Motor neuron (in vitro differentiated cells): ENCODE measurements at regions not wholly inside any gene's neighbourhood (a gene's known extent, or its start where the extent isn't known, plus 50 kb on each side); places are given as distances from the start of the nearest gene placed in this dataset.
A peak's percentile ranks its signal among the peaks of the same experiment; 100 is the strongest.

Source experiments
- ATAC-seq, 8 experiments: fragments of 200-7000 bp; cut with Tn5 transposase; replicated peaks in 6 of 8; 2 replicates each; pipeline ENCODE4 v1.8.0; 2021; ENCODE audit warnings: mild to moderate bottlenecking in 8 of 8, moderate library complexity in 8 of 8
- H3K27ac ChIP-seq, 2 donors: fragments of 250-450 bp; sonication (Bioruptor Pico); 2 replicates each; pipeline ENCODE4 v1.9.0; 2021; ENCODE audit warnings: antibody characterized with exemption in 2 of 2, mild to moderate bottlenecking in 2 of 2, moderate library complexity in 1 of 2
- H3K4me1 ChIP-seq, 2 donors: fragments of 250-450 bp; sonication (Bioruptor Pico); replicated peaks in 1 of 2; 2 replicates each; pipeline ENCODE4 v1.6.1; 2021; ENCODE audit warnings: antibody characterized with exemption in 2 of 2, mild to moderate bottlenecking in 2 of 2, moderate library complexity in 1 of 2
- H3K4me3 ChIP-seq, 5 donors: fragments of 250-450 bp; sonication (Bioruptor Pico); 2 replicates each; pipeline ENCODE4 v1.9.0; 2021; ENCODE audit warnings: antibody characterized with exemption in 5 of 5, mild to moderate bottlenecking in 5 of 5, moderate library complexity in 4 of 5
- WGBS, 10 experiments: fragments of 450-650 bp; shearing (Covaris generic); methylation state at CpG; one replicate each; pipeline ENCODE4 v1.0.0; 2022; 5-methylcytosine and 5-hydroxymethylcytosine counted together
- in situ Hi-C, 9 experiments: fragments of 400-800 bp; cut with MboI; loops; one replicate each; pipeline ENCODE4 v1.15.0; 2021; ENCODE audit warnings: low sequenced_read_pairs in 9 of 9, low pct_unique_long_range_greater_than_20kb in 2 of 9; ENCODE audit not compliant: unreplicated experiment in 9 of 9

DNA sequence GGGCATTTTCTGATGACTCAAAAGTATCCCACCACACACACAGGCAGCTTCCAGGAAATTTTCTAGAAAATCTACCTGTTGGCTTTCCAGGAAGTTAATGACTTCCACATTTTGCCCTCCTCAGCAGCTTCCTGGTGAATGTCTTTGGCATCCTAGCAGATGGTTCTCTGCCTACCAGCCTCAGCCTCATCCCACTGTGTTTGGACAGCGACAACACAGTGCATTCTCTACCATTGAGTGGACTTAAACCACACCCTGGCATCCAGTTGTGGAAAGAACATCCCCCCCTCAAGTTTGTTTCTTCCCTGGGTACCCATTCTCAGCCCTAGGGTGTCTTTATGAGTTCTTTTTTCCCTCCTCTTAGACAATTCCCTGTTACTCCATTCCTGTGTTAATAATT lies 50.8 kb upstream of the GADL1 start:
- H3K4me3 ChIP-seq = no peak overlapping the region
- WGBS, 10 experiments = 60 to 100% (median 100%) methylated on average over 1 of the region's 1 CpG; no CpG with 5 or more reads in 5 of the 10 experiments
- peaks cover 0 to 7% of the 10 kb centered on the region in 2 donors for H3K4me1 ChIP-seq
- no peak overlapping the region for H3K27ac ChIP-seq
- no peak for ATAC-seq
- in situ Hi-C loops = loop anchor here in 1 of 9 experiments (25.0 kb wide), 1 partner anchor 167 kb away; no protein-coding TSS in a partner anchor

DNA sequence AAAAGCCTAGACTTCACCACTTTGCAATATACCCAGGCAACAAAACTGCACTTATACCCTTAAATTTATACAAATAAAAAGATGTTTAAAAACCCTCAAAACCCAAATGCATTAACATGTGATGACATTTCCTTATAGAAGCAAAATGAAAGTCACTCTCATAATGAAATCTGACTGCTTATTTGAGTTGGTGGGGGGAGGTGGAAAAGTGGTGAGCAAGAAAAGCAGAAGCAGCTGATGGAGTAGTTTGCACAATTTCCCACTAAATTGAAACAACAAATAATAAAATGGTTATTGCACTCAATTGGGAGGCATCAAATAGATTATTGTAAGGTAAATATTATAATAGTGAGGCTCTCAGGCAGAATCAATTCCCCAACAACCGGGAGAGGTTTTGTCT lies 54.0 kb upstream of the GADL1 start:
- Histone ChIP-seq H3K4me1 (peaks cover 0 to 2% of the 10 kb centered on the region in 2 donors), H3K4me3 (no peak overlapping the region), H3K27ac (no peak overlapping the region)
- in situ Hi-C loops = loop anchor here in 1 of 9 experiments (25.0 kb wide), 1 partner anchor 164 kb away; no protein-coding TSS in a partner anchor
- WGBS, 10 experiments = 0 to 86% (median 40%) methylated on average over 1 of the region's 1 CpG; no CpG with 5 or more reads in 1 of the 10 experiments
- no peak for ATAC-seq

DNA sequence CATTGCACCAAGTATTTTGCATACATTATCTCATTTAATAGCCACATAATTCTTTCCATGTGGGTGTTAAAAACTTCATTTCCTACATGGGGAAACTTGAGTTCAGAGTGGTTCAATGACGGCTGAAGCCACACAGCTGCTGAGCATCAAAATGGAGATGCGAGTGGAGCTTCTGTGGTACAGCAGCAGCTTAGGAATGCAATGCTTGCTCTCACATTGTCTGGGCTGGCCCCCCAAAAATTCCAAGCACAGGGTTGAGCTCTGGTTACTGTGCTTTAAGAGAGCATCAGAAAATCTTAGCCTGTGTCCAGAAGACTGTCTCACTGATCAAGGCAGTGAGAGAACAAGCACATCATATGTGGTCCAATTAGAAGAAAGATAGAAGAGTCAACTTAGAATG lies 57.4 kb upstream of the GADL1 start:
- 60 to 100% (median 83%) methylated on average over 1 to 2 of the region's 2 CpGs; no CpG with 5 or more reads in 7 of the 10 experiments for WGBS, 10 experiments
- ATAC-seq = no peak
- no peak overlapping the region for H3K27ac ChIP-seq
- in situ Hi-C loops = no loop called here
- no peak overlapping the region for H3K4me3 ChIP-seq
- peaks cover 0 to 2% of the 10 kb centered on the region in 2 donors for H3K4me1 ChIP-seq

DNA sequence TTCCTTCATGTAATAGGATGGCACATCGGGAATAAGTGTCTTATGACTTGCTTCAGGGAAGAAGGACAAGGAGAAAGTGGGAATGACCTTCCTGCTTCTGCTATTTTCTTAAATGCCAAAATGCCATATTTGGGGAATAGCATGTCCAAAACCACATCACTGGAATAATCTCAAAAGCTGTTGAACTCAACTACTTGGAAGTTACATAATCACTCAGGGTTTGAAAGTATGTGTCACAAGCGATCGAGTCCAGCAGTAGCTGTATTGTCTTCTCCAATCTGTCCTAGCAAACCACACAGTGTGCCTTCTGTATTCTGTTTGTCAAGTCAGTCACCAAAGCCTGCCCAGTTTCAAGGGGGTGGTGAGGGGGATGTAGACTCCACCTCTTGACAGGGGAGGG lies 58.3 kb upstream of the GADL1 start:
- Histone ChIP-seq H3K27ac (no peak overlapping the region), H3K4me1 (peaks cover 0 to 2% of the 10 kb centered on the region in 2 donors), H3K4me3 (no peak overlapping the region)
- ATAC-seq = no peak
- in situ Hi-C loops = no loop called here
- WGBS, 10 experiments = 43 to 100% (median 90%) methylated on average over 1 to 3 of the region's 3 CpGs; no CpG with 5 or more reads in 1 of the 10 experiments

DNA sequence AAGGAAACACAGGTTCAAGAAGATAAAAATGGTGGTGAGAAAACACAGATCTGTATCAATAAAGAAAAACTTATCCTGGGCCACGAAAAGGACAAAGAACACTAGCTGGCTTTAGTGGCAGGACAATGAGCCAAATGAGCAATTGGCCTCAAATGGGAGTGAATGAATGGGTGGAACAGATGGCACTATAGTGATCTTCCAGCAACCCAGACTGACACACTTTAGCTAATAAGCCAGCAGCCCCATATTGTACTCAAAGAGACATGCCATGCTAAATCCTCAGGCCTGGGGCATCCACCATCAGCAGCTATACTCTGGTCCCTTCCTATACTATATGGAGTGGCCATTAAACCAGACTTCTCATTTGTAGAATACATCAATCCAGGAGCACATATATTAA lies 60.0 kb upstream of the GADL1 start:
- Histone ChIP-seq H3K4me1 (no peaks in the 10 kb centered on the region), H3K4me3 (no peak overlapping the region), H3K27ac (no peak overlapping the region)
- in situ Hi-C loops = no loop called here
- ATAC-seq = peak in 4 of 8 experiments; percentile 38 to 52 (median 42)
- 0 to 100% (median 40%) methylated on average over 1 of the region's 1 CpG; no CpG with 5 or more reads in 3 of the 10 experiments for WGBS, 10 experiments

DNA sequence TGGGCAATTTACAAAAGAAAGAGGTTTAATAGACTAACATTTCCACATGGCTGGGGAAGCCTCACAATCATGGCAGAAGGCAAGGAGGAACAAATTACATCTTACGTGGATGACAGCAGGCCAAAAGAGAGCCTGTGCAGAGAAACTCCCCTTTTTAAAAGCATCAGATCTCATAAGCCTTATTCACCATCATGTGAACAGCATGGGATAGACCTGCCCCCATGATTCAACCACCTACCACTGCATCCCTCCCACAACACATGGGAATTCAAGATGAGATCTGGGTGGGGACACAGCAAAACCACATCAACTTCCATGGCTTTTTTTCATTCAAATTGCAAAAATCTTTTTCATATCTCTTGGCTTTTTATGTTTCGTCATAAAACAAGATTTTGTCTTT lies 67.6 kb upstream of the GADL1 start:
- Histone ChIP-seq H3K27ac (no peak overlapping the region), H3K4me1 (no peaks in the 10 kb centered on the region), H3K4me3 (no peak overlapping the region)
- in situ Hi-C loops = no loop called here
- 57 to 100% (median 86%) methylated on average over 1 to 2 of the region's 2 CpGs; no CpG with 5 or more reads in 1 of the 10 experiments for WGBS, 10 experiments
- peak in 2 of 8 experiments; percentile 23 to 67 for ATAC-seq

DNA sequence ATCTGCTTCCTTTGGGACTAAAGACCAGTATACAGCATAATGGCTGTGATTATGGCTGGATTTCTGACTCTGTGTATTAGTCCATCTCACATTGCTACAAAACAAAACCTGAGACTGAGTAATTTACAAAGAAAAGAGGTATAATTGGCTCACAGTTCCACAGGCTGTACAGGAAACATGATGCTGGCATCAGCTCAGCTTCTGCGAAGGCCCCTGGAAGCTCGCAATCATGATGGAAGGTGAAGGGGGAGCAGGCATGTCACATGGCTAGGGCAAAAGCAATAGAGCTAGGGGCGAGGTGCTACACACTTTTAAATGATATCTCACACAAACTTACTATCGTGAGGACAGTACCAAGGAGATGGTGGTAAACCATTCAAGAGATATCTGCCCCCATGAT lies 68.0 kb upstream of the GADL1 start:
- no peak overlapping the region for H3K27ac ChIP-seq
- 63 to 100% (median 95%) methylated on average over 1 to 4 of the region's 4 CpGs; no CpG with 5 or more reads in 2 of the 10 experiments for WGBS, 10 experiments
- H3K4me1 ChIP-seq = no peaks in the 10 kb centered on the region
- H3K4me3 ChIP-seq = no peak overlapping the region
- no peak for ATAC-seq
- in situ Hi-C loops = no loop called here

DNA sequence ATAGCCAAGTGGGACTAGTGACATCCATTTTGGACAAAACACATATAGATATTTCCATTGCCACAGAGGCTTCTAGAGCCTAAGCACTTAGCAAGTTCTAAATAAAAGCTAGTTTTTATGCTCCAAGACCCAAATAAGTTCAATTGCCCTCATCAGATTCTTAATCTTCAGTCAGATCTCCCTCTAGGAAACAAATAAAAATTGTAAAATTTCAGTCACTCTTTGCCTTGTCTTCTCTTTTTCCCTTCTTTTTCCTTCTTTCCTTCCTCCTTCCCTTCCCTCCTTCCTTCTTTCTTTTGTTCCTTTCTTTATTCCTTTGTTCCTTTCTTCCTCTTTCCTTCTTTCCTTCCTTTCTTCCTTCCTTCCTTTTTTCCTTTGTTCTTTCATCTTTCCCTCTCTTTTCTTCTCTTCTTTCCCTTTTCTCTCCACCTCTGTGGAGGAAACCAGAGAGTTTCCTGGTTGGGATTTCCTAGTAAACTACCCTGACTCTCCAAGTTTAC lies 68.8 kb upstream of the GADL1 start:
- H3K4me1 ChIP-seq = no peaks in the 10 kb centered on the region
- no peak overlapping the region for H3K27ac ChIP-seq
- H3K4me3 ChIP-seq = no peak overlapping the region
- in situ Hi-C loops = no loop called here
- ATAC-seq = no peak

DNA sequence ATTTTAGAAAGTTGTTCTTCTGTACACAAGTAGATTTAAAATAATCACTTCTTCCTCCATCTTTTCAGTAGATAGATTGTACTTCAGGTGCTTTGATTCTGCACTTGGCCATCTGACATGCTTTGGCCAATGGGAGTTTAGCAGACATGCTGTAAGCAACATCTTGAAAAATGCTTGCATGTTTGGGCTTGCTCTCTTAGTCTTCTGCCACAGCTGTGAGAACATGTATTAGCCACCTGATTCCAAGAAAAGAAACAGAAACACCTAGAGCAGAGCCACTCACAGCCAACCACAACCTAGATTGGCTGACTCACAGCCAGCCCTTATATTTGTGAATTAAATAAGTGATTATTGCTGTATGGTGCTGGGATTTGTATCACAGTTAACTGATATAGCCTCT lies 70.2 kb upstream of the GADL1 start:
- in situ Hi-C loops = no loop called here
- peak in 1 of 8 experiments; percentile 57 for ATAC-seq
- Histone ChIP-seq H3K4me3 (no peak overlapping the region), H3K27ac (no peak overlapping the region), H3K4me1 (no peaks in the 10 kb centered on the region)

DNA sequence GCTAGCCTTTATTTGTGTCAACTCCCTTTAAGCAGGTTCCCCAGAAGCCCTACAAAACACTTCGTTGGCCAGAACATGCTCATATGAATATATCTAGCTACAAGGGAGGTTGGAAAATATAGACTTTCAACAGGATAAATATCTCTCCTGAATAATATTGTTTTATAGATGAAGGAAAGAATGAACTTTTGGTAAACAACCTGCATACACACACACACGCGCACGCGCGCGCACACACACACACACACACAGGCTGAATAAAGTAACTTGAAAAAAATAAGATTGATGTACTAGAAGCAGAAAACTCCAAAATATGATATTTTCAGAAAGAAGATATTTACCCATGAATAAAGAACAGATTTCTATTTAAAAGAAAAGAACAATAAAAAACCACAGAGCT lies 72.4 kb upstream of the GADL1 start:
- WGBS, 10 experiments = 50 to 98% (median 90%) methylated on average over 1 to 7 of the region's 7 CpGs
- in situ Hi-C loops = no loop called here

DNA sequence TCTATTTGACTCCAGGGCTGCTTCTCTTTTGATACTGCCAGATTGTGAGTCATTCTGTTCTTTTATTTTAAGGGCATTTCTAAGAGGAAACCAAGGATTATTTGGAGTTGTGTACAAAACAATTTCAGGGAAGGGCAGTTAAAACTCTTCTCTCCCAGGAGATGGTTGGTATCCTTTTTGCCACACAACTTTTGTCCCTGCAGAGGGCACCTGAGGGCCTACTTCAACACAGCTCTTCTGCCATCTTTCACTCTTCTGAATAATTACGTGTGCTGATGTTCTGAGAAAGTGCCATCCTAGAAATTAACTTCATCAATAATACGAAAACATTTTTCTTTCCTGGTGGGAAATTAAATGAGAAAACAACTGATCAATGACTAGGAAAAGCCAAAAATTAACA lies 75.7 kb upstream of the GADL1 start:
- Histone ChIP-seq H3K4me1 (no peaks in the 10 kb centered on the region), H3K27ac (no peak overlapping the region), H3K4me3 (no peak overlapping the region)
- 40 to 100% (median 84%) methylated on average over 1 to 2 of the region's 2 CpGs; no CpG with 5 or more reads in 1 of the 10 experiments for WGBS, 10 experiments
- no peak for ATAC-seq
- in situ Hi-C loops = no loop called here

More for the DNA sequence above, 72.4 kb upstream of the GADL1 start:
- H3K27ac ChIP-seq = no peak overlapping the region
- no peak overlapping the region for H3K4me3 ChIP-seq
- ATAC-seq = no peak
- H3K4me1 ChIP-seq = no peaks in the 10 kb centered on the region

DNA sequence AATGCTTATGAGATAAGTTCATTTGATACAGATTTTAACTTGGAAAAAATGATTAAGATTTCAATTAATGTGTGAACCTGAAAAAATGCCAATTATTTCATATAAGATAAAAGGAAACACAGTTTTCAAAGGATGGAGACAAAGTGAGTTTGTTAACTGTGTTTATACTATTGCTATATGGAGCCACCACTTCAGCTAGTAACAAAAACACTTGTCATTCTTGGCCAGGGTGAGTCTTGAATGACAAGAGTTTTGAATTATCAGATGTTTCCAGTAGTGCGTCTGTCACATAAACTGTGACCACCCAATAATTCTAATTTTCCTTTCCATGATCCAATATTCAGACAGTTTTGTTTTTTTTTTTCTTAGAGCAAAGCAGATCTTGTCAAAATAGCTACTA lies 78.0 kb upstream of the GADL1 start:
- in situ Hi-C loops = no loop called here
- H3K4me3 ChIP-seq = no peak overlapping the region
- WGBS, 10 experiments = 67 to 100% (median 100%) methylated on average over 1 of the region's 1 CpG; no CpG with 5 or more reads in 2 of the 10 experiments
- no peaks in the 10 kb centered on the region for H3K4me1 ChIP-seq
- H3K27ac ChIP-seq = no peak overlapping the region
- ATAC-seq = no peak

DNA sequence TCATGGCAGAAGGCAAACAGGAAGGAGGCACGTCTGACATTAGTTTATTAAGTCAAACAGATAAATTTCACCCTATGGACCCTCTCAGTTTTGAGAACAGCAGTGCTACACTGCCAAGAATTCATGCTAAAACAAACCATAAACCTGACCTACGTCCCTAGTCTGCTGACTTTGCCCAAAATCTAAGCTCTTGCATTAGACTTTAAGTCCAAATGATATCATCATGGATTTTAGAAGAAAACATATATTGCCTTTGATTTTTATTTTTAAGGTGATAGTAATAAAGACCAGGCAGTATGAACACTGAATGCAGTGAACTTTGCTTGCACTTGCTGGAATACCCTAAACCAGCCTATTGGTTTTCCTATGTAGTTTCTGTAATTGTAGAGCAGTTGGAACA lies 79.6 kb upstream of the GADL1 start:
- Histone ChIP-seq H3K4me1 (no peaks in the 10 kb centered on the region), H3K27ac (no peak overlapping the region), H3K4me3 (no peak overlapping the region)
- in situ Hi-C loops = no loop called here
- no peak for ATAC-seq
- WGBS, 10 experiments = 77 to 100% (median 85%) methylated on average over 1 to 2 of the region's 2 CpGs; no CpG with 5 or more reads in 4 of the 10 experiments

DNA sequence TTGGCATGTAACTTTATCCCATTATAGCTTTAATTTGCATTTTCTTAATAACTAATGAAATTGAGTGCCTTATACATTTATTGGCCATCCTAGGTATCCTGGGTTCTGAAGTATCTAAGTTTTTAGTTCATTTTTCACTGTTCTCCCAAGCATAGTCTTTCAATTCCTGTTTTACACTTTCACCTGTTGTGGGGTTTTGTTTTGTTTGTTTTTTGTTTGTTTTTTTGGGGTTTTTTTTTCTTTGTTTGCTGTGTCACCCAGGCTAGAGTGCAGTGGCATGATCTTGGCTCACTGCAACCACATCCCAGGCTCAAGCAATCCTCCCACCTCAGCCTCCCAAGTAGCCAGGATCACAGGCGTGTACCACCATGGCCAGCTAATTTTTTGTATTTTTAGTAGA lies 83.1 kb upstream of the GADL1 start:
- Histone ChIP-seq H3K27ac (no peak overlapping the region), H3K4me3 (no peak overlapping the region), H3K4me1 (peaks cover 6 to 7% of the 10 kb centered on the region in 2 donors)
- 80 to 100% (median 100%) methylated on average over 1 of the region's 1 CpG; no CpG with 5 or more reads in 4 of the 10 experiments for WGBS, 10 experiments
- no peak for ATAC-seq
- in situ Hi-C loops = no loop called here
